Caki2 (cell line): ENCODE measurements at regions not wholly inside any gene's neighbourhood (a gene's known extent, or its start where the extent isn't known, plus 50 kb on each side); places are given as distances from the start of the nearest gene placed in this dataset.

ENCODE experiments used
- DNase-seq: peaks from one replicate; pipeline ENCODE4 v3.0.0-alpha.2; 2015; ENCODE audit warnings: low read depth
- in situ Hi-C: cut with HindIII; loops from 2 replicates; pipeline ENCODE4 v1.10.0; 2016; ENCODE audit warnings: low sequenced_read_pairs, low pct_unique_long_range_greater_than_20kb, mixed read lengths

- in situ Hi-C loops = no loop called here
Observed at GRCh38 chr18:10298346-10298745, 156.1 kb upstream of the APCDD1 start.

GRCh38 chr18:10299643-10300042, 154.8 kb upstream of the APCDD1 start:
- in situ Hi-C loops = no loop called here
- no peak for DNase-seq

More at GRCh38 chr18:10298346-10298745, 156.1 kb upstream of the APCDD1 start:
- no peak for DNase-seq

- in situ Hi-C loops = no loop called here
- DNase-seq = no peak
Observed at GRCh38 chr18:10300739-10301138, 153.7 kb upstream of the APCDD1 start.

GRCh38 chr18:10301831-10302483, 152.5 kb upstream of the APCDD1 start:
- no peak for DNase-seq
- in situ Hi-C loops = no loop called here

- in situ Hi-C loops = no loop called here
- DNase-seq = no peak
Observed at GRCh38 chr18:10303171-10303570, 151.3 kb upstream of the APCDD1 start.

GRCh38 chr18:10304853-10305252, 149.6 kb upstream of the APCDD1 start:
- no peak for DNase-seq
- in situ Hi-C loops = no loop called here

- no peak for DNase-seq
- in situ Hi-C loops = no loop called here
Observed at GRCh38 chr18:10306779-10307178, 147.7 kb upstream of the APCDD1 start.

- in situ Hi-C loops = no loop called here
- no peak for DNase-seq
Observed at GRCh38 chr18:10308154-10308553, 146.3 kb upstream of the APCDD1 start.

GRCh38 chr18:10310626-10311025, 143.8 kb upstream of the APCDD1 start:
- no peak for DNase-seq
- in situ Hi-C loops = no loop called here

GRCh38 chr18:10312326-10313015, 142.0 kb upstream of the APCDD1 start:
- in situ Hi-C loops = no loop called here
- no peak for DNase-seq

GRCh38 chr18:10313016-10313342, 141.5 kb upstream of the APCDD1 start:
- in situ Hi-C loops = no loop called here
- DNase-seq = no peak

- in situ Hi-C loops = no loop called here
- DNase-seq = no peak
Observed at GRCh38 chr18:10314066-10314465, 140.4 kb upstream of the APCDD1 start.

GRCh38 chr18:10315522-10315921, 138.9 kb upstream of the APCDD1 start:
- in situ Hi-C loops = no loop called here
- no peak for DNase-seq

- in situ Hi-C loops = no loop called here
- DNase-seq = no peak
Observed at GRCh38 chr18:10316778-10317177, 137.7 kb upstream of the APCDD1 start.

GRCh38 chr18:10317864-10318690, 136.4 kb upstream of the APCDD1 start:
- in situ Hi-C loops = no loop called here
- DNase-seq = no peak

GRCh38 chr18:10318691-10318970, 135.8 kb upstream of the APCDD1 start:
- in situ Hi-C loops = no loop called here
- DNase-seq = no peak

- in situ Hi-C loops = no loop called here
- DNase-seq = no peak
Observed at GRCh38 chr18:10319026-10319425, 135.4 kb upstream of the APCDD1 start.

GRCh38 chr18:10319914-10320600, 134.4 kb upstream of the APCDD1 start:
- in situ Hi-C loops = no loop called here
- DNase-seq = no peak

GRCh38 chr18:10320791-10321190, 133.6 kb upstream of the APCDD1 start:
- no peak for DNase-seq
- in situ Hi-C loops = no loop called here
